ENCODE measurements at regions not wholly inside any gene's neighbourhood (a gene's known extent, or its start where the extent isn't known, plus 50 kb on each side); places are given as distances from the start of the nearest gene placed in this dataset.
"Not testable (repeated sequence)": the region's sequence is repeated elsewhere in the genome, so short reads cannot be mapped to it uniquely, and the experiment has no call there.

GRCh38 chrX:142804085-142804484 is 221.6 kb upstream of the SPANXN4 start:
- DNase-seq (ENCODE audit: low read depth in 2 of 2) = peak in 1 of 2 donors; percentile 4

- DNase-seq (ENCODE audit: low read depth in 2 of 2) = no peak
Measured at GRCh38 chrX:142819461-142819860, 206.3 kb upstream of the SPANXN4 start.

- no peak for DNase-seq (ENCODE audit: low read depth in 2 of 2)
Measured at GRCh38 chrX:142828129-142828528, 197.6 kb upstream of the SPANXN4 start.

- no peak for DNase-seq (ENCODE audit: low read depth in 2 of 2)
Measured at GRCh38 chrX:142831961-142832530, 193.7 kb upstream of the SPANXN4 start.

- no peak for DNase-seq (ENCODE audit: low read depth in 2 of 2)
Measured at GRCh38 chrX:142854970-142855369, 170.8 kb upstream of the SPANXN4 start.

GRCh38 chrX:142860944-142861343 is 164.8 kb upstream of the SPANXN4 start:
- no peak for DNase-seq (ENCODE audit: low read depth in 2 of 2)

- DNase-seq (ENCODE audit: low read depth in 2 of 2) = no peak
Measured at GRCh38 chrX:142861557-142861956, 164.2 kb upstream of the SPANXN4 start.

GRCh38 chrX:142866247-142866646 is 159.5 kb upstream of the SPANXN4 start:
- not testable (repeated sequence) for DNase-seq (ENCODE audit: low read depth in 2 of 2)

- no peak for DNase-seq (ENCODE audit: low read depth in 2 of 2)
Measured at GRCh38 chrX:142873214-142873613, 152.5 kb upstream of the SPANXN4 start.

- no peak for DNase-seq (ENCODE audit: low read depth in 2 of 2)
Measured at GRCh38 chrX:142884881-142885280, 140.8 kb upstream of the SPANXN4 start.

GRCh38 chrX:142891046-142891445 is 134.7 kb upstream of the SPANXN4 start:
- no peak for DNase-seq (ENCODE audit: low read depth in 2 of 2)

- no peak for DNase-seq (ENCODE audit: low read depth in 2 of 2)
Measured at GRCh38 chrX:142898164-142898563, 127.6 kb upstream of the SPANXN4 start.

GRCh38 chrX:142923201-142923600 is 102.5 kb upstream of the SPANXN4 start:
- DNase-seq (ENCODE audit: low read depth in 2 of 2) = no peak

- DNase-seq (ENCODE audit: low read depth in 2 of 2) = no peak
Measured at GRCh38 chrX:142938793-142939192, 86.9 kb upstream of the SPANXN4 start.

GRCh38 chrX:142972147-142972809 is 53.5 kb upstream of the SPANXN4 start:
- DNase-seq (ENCODE audit: low read depth in 2 of 2) = not testable (repeated sequence)

Data from stimulated activated CD8-positive, alpha-beta memory T cell treated with anti-CD3 and anti-CD28 coated beads, Interleukin-2, amount 100 ng/mL, for 48 hours (primary cell).